Suprapubic skin (tissue), 4 donors: ENCODE measurements at regions not wholly inside any gene's neighbourhood (a gene's known extent, or its start where the extent isn't known, plus 50 kb on each side); places are given as distances from the start of the nearest gene placed in this dataset.

Experiments used
- DNase-seq, 2 donors: peaks; one replicate each; pipeline ENCODE4 v3.0.0-alpha.2; 2019; ENCODE audit warnings: low spot score in 2 of 2
- H3K27ac ChIP-seq: fragments of 200-600 bp; sonication (generic); one replicate; pipeline ENCODE4 v1.5.1; 2019
- H3K27me3 ChIP-seq: fragments of 200-600 bp; sonication (generic); one replicate; pipeline ENCODE4 v1.5.1; 2019
- H3K36me3 ChIP-seq: fragments of 200-600 bp; sonication (generic); one replicate; pipeline ENCODE4 v1.5.1; 2019
- H3K4me1 ChIP-seq: fragments of 200-600 bp; sonication (generic); one replicate; pipeline ENCODE4 v1.5.1; 2019
- H3K4me3 ChIP-seq: fragments of 200-600 bp; sonication (generic); one replicate; pipeline ENCODE4 v1.5.1; 2019; ENCODE audit warnings: mild to moderate bottlenecking
- H3K9me3 ChIP-seq: fragments of 200-600 bp; sonication (generic); one replicate; pipeline ENCODE4 v1.5.1; 2019
- CTCF ChIP-seq, 2 donors: fragments of 200-600 bp in 1 of 2; fragments of 450-650 bp in 1 of 2; sonication (generic) in 1 of 2; IDR thresholded peaks; one replicate each; pipeline ENCODE4 v1.5.1; 2016 to 2019; ENCODE audit warnings: antibody characterized with exemption in 2 of 2, mild to moderate bottlenecking in 1 of 2, moderate library complexity in 1 of 2
- EP300 ChIP-seq: sonication (generic); formaldehyde crosslinking; IDR thresholded peaks from one replicate; pipeline ENCODE4 v1.6.1; 2017; ENCODE audit warnings: antibody characterized with exemption
- POLR2A ChIP-seq, 2 donors: fragments of 450-650 bp; IDR thresholded peaks; one replicate each; pipeline ENCODE4 v1.6.1; 2017; ENCODE audit warnings: antibody characterized with exemption in 2 of 2, mild to moderate bottlenecking in 2 of 2, moderate library complexity in 2 of 2
- POLR2AphosphoS5 ChIP-seq, 3 donors: sonication (generic); formaldehyde crosslinking; IDR thresholded peaks; one replicate each; pipeline ENCODE4 v1.6.1; 2017; ENCODE audit warnings: antibody characterized with exemption in 3 of 3
- WGBS: methylation state at CpG from one replicate; pipeline ENCODE4 v1.1.5; 2018; 5-methylcytosine and 5-hydroxymethylcytosine counted together

DNA sequence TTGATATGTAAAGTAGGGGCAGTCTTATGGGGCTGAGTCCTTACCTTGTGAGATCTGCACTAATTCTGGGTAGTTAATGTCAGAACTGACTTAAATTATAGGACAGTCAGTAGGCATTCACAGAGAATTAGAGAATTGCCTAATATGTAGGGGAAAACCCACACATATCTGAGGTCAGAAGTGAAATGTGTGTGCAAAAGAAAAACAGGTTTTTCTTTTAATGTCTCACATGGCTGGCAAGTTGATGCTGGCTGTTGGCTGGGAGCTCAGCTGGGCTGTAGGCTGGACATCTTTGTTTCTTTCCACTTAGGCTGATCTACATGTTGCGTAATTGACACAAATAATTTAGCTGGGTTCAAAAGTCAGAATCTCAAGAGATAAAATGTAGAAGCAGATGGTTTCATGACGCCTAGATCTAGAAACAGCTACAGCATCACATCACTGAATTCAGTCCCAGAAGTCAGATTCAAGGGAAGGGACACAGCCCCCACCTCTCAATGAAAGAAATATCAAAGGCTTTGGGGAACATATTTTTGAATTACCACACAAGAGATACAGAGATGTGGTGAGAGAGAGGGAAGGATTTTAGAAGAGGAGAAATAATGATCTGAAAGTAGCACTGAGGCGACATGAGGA, 98.9 kb downstream of the TNFSF18 start:
- Histone ChIP-seq H3K27me3 (no peaks in the 10 kb centered on the region), H3K27ac (no peak overlapping the region), H3K4me1 (peaks cover 6% of the 10 kb centered on the region), H3K9me3 (no peaks in the 10 kb centered on the region), H3K4me3 (no peak overlapping the region), H3K36me3 (no peaks in the 10 kb centered on the region)
- WGBS = 58% methylated on average over 3 of the region's 3 CpGs
- TF ChIP-seq POLR2A (IDR thresholded peaks at IDR 0.05) = no peak
- TF ChIP-seq POLR2AphosphoS5 (IDR thresholded peaks at IDR 0.05) = no peak
- no peak for TF ChIP-seq EP300
- no peak for TF ChIP-seq CTCF (IDR thresholded peaks at IDR 0.05)
- DNase-seq = no peak

- no peak overlapping the region for H3K4me3 ChIP-seq
- TF ChIP-seq EP300 (no peak), POLR2A (IDR thresholded peaks at IDR 0.05) (no peak), POLR2AphosphoS5 (IDR thresholded peaks at IDR 0.05) (no peak), CTCF (IDR thresholded peaks at IDR 0.05) (no peak)
- peaks cover 6% of the 10 kb centered on the region for H3K4me1 ChIP-seq
- no peaks in the 10 kb centered on the region for H3K36me3 ChIP-seq
- DNase-seq = no peak
- H3K27me3 ChIP-seq = no peaks in the 10 kb centered on the region
- H3K9me3 ChIP-seq = no peaks in the 10 kb centered on the region
- H3K27ac ChIP-seq = no peak overlapping the region
Observed at GRCh38 chr1:172952516-172952915, 98.2 kb downstream of the TNFSF18 start.

GRCh38 chr1:172954476-172955150, 96.1 kb downstream of the TNFSF18 start:
- Histone ChIP-seq H3K27ac (no peak overlapping the region), H3K4me1 (peaks cover 6% of the 10 kb centered on the region), H3K4me3 (no peak overlapping the region), H3K36me3 (no peaks in the 10 kb centered on the region), H3K27me3 (no peaks in the 10 kb centered on the region), H3K9me3 (no peaks in the 10 kb centered on the region)
- TF ChIP-seq POLR2AphosphoS5 (IDR thresholded peaks at IDR 0.05) = no peak
- no peak for TF ChIP-seq CTCF (IDR thresholded peaks at IDR 0.05)
- no peak for TF ChIP-seq POLR2A (IDR thresholded peaks at IDR 0.05)
- TF ChIP-seq EP300 = no peak
- WGBS = 91% methylated on average over 5 of the region's 6 CpGs
- no peak for DNase-seq

DNA sequence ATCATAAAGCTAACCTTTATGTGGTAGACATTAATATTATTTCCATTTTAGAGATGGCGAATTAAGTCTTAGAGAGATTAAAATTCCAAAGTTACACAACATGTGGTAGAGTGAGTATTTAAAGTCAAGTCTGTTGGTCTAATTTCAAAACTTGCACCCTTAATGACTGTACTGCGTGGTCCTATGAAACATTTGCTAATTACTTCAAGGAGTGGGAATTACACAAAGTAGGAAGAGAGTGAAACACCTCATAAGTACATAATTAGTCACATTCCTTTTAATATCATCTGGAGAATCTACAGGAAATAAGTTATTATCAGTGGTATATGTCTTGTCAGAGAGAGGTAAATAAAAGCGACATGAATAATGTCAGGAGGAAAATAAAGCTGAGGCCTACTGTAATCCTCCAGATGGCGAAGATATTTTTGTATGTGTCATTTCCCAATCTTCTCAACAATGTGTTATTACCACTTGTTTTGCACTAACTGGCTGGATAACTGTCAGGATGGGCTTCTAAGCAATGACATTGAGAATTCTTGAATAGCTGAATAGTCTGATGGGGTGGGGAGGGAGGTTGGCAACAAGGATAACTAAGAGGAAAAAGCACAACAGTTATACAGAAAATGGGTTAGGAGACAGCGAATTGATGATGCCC, 95.5 kb downstream of the TNFSF18 start:
- 88% methylated on average over 5 of the region's 5 CpGs for WGBS
- no peaks in the 10 kb centered on the region for H3K9me3 ChIP-seq
- no peak overlapping the region for H3K27ac ChIP-seq
- H3K4me3 ChIP-seq = no peak overlapping the region
- H3K27me3 ChIP-seq = no peaks in the 10 kb centered on the region
- DNase-seq = no peak
- no peaks in the 10 kb centered on the region for H3K36me3 ChIP-seq
- TF ChIP-seq EP300 = no peak
- no peak for TF ChIP-seq POLR2A (IDR thresholded peaks at IDR 0.05)
- no peak for TF ChIP-seq CTCF (IDR thresholded peaks at IDR 0.05)
- no peak for TF ChIP-seq POLR2AphosphoS5 (IDR thresholded peaks at IDR 0.05)
- H3K4me1 ChIP-seq = peaks cover 7% of the 10 kb centered on the region

- no peak overlapping the region for H3K27ac ChIP-seq
- no peaks in the 10 kb centered on the region for H3K9me3 ChIP-seq
- WGBS = 86% methylated on average over 1 of the region's 1 CpG
- no peaks in the 10 kb centered on the region for H3K27me3 ChIP-seq
- no peaks in the 10 kb centered on the region for H3K36me3 ChIP-seq
- DNase-seq = no peak
- H3K4me1 ChIP-seq = peaks cover 6% of the 10 kb centered on the region
- H3K4me3 ChIP-seq = no peak overlapping the region
- TF ChIP-seq EP300 = no peak
- no peak for TF ChIP-seq CTCF (IDR thresholded peaks at IDR 0.05)
- TF ChIP-seq POLR2A (IDR thresholded peaks at IDR 0.05) = no peak
- TF ChIP-seq POLR2AphosphoS5 (IDR thresholded peaks at IDR 0.05) = no peak
Observed at GRCh38 chr1:172956871-172957270, 93.9 kb downstream of the TNFSF18 start.
